K562 (cell line): ENCODE measurements at regions not wholly inside any gene's neighbourhood (a gene's known extent, or its start where the extent isn't known, plus 50 kb on each side); places are given as distances from the start of the nearest gene placed in this dataset.
A peak's percentile ranks its signal among the peaks of the same experiment; 100 is the strongest.

Source experiments
- ATF2 ChIP-seq: sonication (generic); formaldehyde crosslinking; IDR thresholded peaks from 2 replicates; pipeline ENCODE4 v1.8.1; 2022; ENCODE audit warnings: missing genetic modification reagents
- ATF3 ChIP-seq, 2 experiments: fragments of 450-650 bp in 1 of 2; sonication (generic) in 1 of 2; formaldehyde crosslinking in 1 of 2; IDR thresholded peaks in 1 of 2; conservative IDR thresholded peaks in 1 of 2; 2 replicates each; pipeline versions ENCODE4 v1.6.1 to v1.8.1; 2016 to 2023; ENCODE audit warnings: mild to moderate bottlenecking in 2 of 2, moderate library complexity in 2 of 2, inconsistent platforms in 1 of 2, missing genetic modification reagents in 1 of 2
- BCOR ChIP-seq: fragments of 450-650 bp; IDR thresholded peaks from 2 replicates; pipeline ENCODE4 v1.6.1; 2016
- CREB1 ChIP-seq, 2 experiments: sonication (generic) in 1 of 2; formaldehyde crosslinking in 1 of 2; IDR thresholded peaks; 2 replicates each; pipeline versions ENCODE4 v1.6.1 to v1.8.0; 2012 to 2022; ENCODE audit warnings: inconsistent platforms in 1 of 2, mild to moderate bottlenecking in 1 of 2, missing genetic modification reagents in 1 of 2, moderate library complexity in 1 of 2
- CREM ChIP-seq: IDR thresholded peaks from 2 replicates; pipeline ENCODE4 v1.6.1; 2014; ENCODE audit warnings: antibody characterized with exemption, low read depth
- FOXJ2 ChIP-seq: fragments of 200-800 bp; sonication (Bioruptor generic); IDR thresholded peaks from 2 replicates; pipeline ENCODE4 v1.6.1; 2016; ENCODE audit warnings: missing genetic modification characterization, missing compliant biosample characterization
- FOXP1 ChIP-seq: sonication (generic); formaldehyde crosslinking; IDR thresholded peaks from 2 replicates; pipeline ENCODE4 v1.8.0; 2022; ENCODE audit warnings: mild to moderate bottlenecking, missing genetic modification reagents
- GTF2E2 ChIP-seq: fragments of 200-800 bp; sonication (Bioruptor generic); IDR thresholded peaks from 2 replicates; pipeline ENCODE4 v1.6.1; 2016; ENCODE audit warnings: missing genetic modification characterization, missing compliant biosample characterization
- HNRNPLL ChIP-seq: fragments of 200-400 bp; formaldehyde crosslinking; IDR thresholded peaks from 2 replicates; pipeline ENCODE4 v1.6.1; 2017; ENCODE audit warnings: low read length, low read depth, mild to moderate bottlenecking; ENCODE audit not compliant: poor library complexity, severe bottlenecking
- KLF6 ChIP-seq: fragments of 250-450 bp; sonication (Bioruptor Pico); IDR thresholded peaks from 2 replicates; pipeline ENCODE4 v1.4.0; 2020; ENCODE audit warnings: mild to moderate bottlenecking, moderate library complexity, borderline replicate concordance
- MBD2 ChIP-seq: sonication (generic); IDR thresholded peaks from 2 replicates; pipeline ENCODE4 v1.6.1; 2016; ENCODE audit warnings: low read depth, borderline replicate concordance
- TBL1XR1 ChIP-seq, 2 experiments: IDR thresholded peaks; 2 replicates each; pipeline ENCODE4 v1.6.1; 2012; ENCODE audit warnings: improper control_type of control experiment in 2 of 2, low read length in 2 of 2, mild to moderate bottlenecking in 1 of 2
- TEAD1 ChIP-seq, 2 experiments: fragments of 450-650 bp in 1 of 2; sonication (generic) in 1 of 2; formaldehyde crosslinking; IDR thresholded peaks; 2 replicates each; pipeline versions ENCODE4 v1.4.0 to v1.8.0; 2020 to 2022; ENCODE audit warnings: mild to moderate bottlenecking in 2 of 2, missing genetic modification reagents in 1 of 2
- TRIM25 ChIP-seq: fragments of 450-650 bp; IDR thresholded peaks from 2 replicates; pipeline ENCODE4 v1.7.0; 2016; ENCODE audit warnings: borderline replicate concordance
- XRCC4 ChIP-seq: IDR thresholded peaks from one replicate; pipeline ENCODE4 v1.6.1; 2011; ENCODE audit not compliant: insufficient read depth, insufficient read length; ENCODE audit errors: extremely low read depth
- ZBTB11 ChIP-seq, 3 experiments: fragments of 200-800 bp in 1 of 3; fragments of 250-450 bp in 1 of 3; fragments of 450-650 bp in 1 of 3; sonication (Bioruptor Pico) in 1 of 3; sonication (Bioruptor generic) in 1 of 3; formaldehyde crosslinking in 1 of 3; IDR thresholded peaks; 2 replicates each; pipeline versions ENCODE4 v1.6.1 to v1.8.0; 2016 to 2022; ENCODE audit warnings: mild to moderate bottlenecking in 2 of 3, missing genetic modification characterization in 2 of 3, missing compliant biosample characterization in 1 of 3, moderate library complexity in 1 of 3
- ZC3H4 ChIP-seq: sonication (generic); formaldehyde crosslinking; IDR thresholded peaks from 2 replicates; pipeline ENCODE4 v1.9.0; 2021; ENCODE audit warnings: missing genetic modification reagents, borderline replicate concordance
- ZNF232 ChIP-seq: sonication (generic); formaldehyde crosslinking; IDR thresholded peaks from 2 replicates; pipeline ENCODE4 v1.8.0; 2022; ENCODE audit warnings: mild to moderate bottlenecking, missing genetic modification reagents
- ZNF436 ChIP-seq: fragments of 250-450, 450-650 bp; sonication (Bioruptor Pico); formaldehyde crosslinking; IDR thresholded peaks from 2 replicates; pipeline ENCODE4 v1.7.0; 2020; ENCODE audit warnings: mild to moderate bottlenecking

GRCh38 chr6:27777614-27778355, 134.4 kb downstream of the OR2B2 start (continued):
- peak; percentile 100 for TF ChIP-seq FOXP1 (CRISPR knock-in tag)
- no peak for TF ChIP-seq XRCC4
- TF ChIP-seq CREM = peak; percentile 65
- no peak for TF ChIP-seq ZNF232 (CRISPR knock-in tag)
- no peak for TF ChIP-seq TEAD1 (CRISPR knock-in tag; IDR thresholded peaks at IDR 0.05)
- TF ChIP-seq FOXJ2 (tag) = peak; percentile 71; the same call in 1 of the 2 replicates
- 0 out of 6 replicates have a peak, but pooled peaks of 1 of the 3 experiments have one; percentile 28 for TF ChIP-seq ZBTB11 (CRISPR knock-in tag; IDR thresholded peaks at IDR 0.05)
- TF ChIP-seq KLF6 = 0 out of 2 replicates have a peak, but pooled peaks have one; percentile 40
- no peak for TF ChIP-seq ZC3H4 (CRISPR knock-in tag)
- TF ChIP-seq BCOR = peak; percentile 82
- peak; percentile 81 for TF ChIP-seq HNRNPLL
- TF ChIP-seq ZNF436 (CRISPR knock-in tag) = no peak
- no peak for TF ChIP-seq ATF2 (CRISPR knock-in tag)
- TF ChIP-seq TBL1XR1 (IDR thresholded peaks at IDR 0.05; ENCODE audit: low read length in 2 of 2) = peak in 1 of 2 experiments; percentile 88; a peak in 1 of 4 replicates
- TF ChIP-seq GTF2E2 (tag) = peak; percentile 21; the same call in 1 of the 2 replicates
- TF ChIP-seq MBD2 = no peak
- TF ChIP-seq TRIM25 = peak; percentile 74; the same call in 1 of the 2 replicates
- no peak for TF ChIP-seq CREB1 (IDR thresholded peaks at IDR 0.05)
- TF ChIP-seq CREB1 (CRISPR knock-in tag; IDR thresholded peaks at IDR 0.05) = no peak
- TF ChIP-seq ATF3 (IDR thresholded peaks at IDR 0.05) = peak; percentile 37; the same call in 1 of the 2 replicates
- TF ChIP-seq ATF3 (CRISPR knock-in tag; conservative IDR thresholded peaks at IDR 0.05) = no peak
